SH-SY5Y (cell line): ENCODE measurements at regions not wholly inside any gene's neighbourhood (a gene's known extent, or its start where the extent isn't known, plus 50 kb on each side); places are given as distances from the start of the nearest gene placed in this dataset.

ENCODE experiments used
- GATA2 ChIP-seq: IDR thresholded peaks from 2 replicates; pipeline ENCODE4 v1.6.1; 2011; ENCODE audit warnings: mild to moderate bottlenecking, low read depth, low read length
- GATA3 ChIP-seq: IDR thresholded peaks from 2 replicates; pipeline ENCODE4 v1.6.1; 2011; ENCODE audit warnings: low read depth, mild to moderate bottlenecking, low read length, moderate library complexity

GRCh38 chr11:134478611-134479010 lies 66.6 kb upstream of the B3GAT1 start:
- TF ChIP-seq GATA2 = no peak
- no peak for TF ChIP-seq GATA3
